Fibroblast of pulmonary artery (primary cell): ENCODE measurements at regions not wholly inside any gene's neighbourhood (a gene's known extent, or its start where the extent isn't known, plus 50 kb on each side); places are given as distances from the start of the nearest gene placed in this dataset.

Experiments used
- DNase-seq: peaks from one replicate; pipeline ENCODE4 v3.0.0-alpha.2; 2010; ENCODE audit warnings: low read depth
- H3K4me3 ChIP-seq: replicated peaks from 2 replicates; pipeline ENCODE4 v1.5.1; 2011; ENCODE audit warnings: low read depth, mild to moderate bottlenecking, control low read depth, low read length, moderate library complexity
- CTCF ChIP-seq: IDR thresholded peaks from 2 replicates; pipeline ENCODE4 v1.5.1; 2011; ENCODE audit warnings: mild to moderate bottlenecking, control low read depth, low read length, inconsistent platforms; ENCODE audit errors: missing control alignments

GRCh38 chr4:31043382-31044062 lies 323.4 kb downstream of the PCDH7 start:
- no peak overlapping the region for H3K4me3 ChIP-seq
- TF ChIP-seq CTCF, result no peak
- no peak for DNase-seq

DNA sequence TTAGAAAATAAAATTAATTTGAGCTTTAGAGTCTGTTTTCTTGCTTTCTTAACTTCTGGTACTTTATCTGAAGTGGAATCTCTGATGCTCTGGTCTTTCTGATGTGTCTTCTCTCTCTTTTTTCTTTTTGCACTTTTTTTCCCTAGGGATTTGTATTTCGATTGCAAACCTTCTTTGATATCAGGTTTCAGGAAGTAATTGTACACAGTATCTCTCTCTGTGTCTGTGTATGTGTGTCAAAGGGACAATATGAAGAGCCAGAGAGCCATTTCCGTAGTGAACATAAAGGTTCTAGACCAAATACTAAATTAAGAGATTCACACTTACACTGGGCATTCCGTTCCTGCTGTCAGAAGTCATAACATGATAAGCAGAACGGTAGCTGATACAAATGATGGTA lies 325.0 kb downstream of the PCDH7 start:
- DNase-seq, result no peak
- TF ChIP-seq CTCF, result no peak
- H3K4me3 ChIP-seq, result no peak overlapping the region

DNA sequence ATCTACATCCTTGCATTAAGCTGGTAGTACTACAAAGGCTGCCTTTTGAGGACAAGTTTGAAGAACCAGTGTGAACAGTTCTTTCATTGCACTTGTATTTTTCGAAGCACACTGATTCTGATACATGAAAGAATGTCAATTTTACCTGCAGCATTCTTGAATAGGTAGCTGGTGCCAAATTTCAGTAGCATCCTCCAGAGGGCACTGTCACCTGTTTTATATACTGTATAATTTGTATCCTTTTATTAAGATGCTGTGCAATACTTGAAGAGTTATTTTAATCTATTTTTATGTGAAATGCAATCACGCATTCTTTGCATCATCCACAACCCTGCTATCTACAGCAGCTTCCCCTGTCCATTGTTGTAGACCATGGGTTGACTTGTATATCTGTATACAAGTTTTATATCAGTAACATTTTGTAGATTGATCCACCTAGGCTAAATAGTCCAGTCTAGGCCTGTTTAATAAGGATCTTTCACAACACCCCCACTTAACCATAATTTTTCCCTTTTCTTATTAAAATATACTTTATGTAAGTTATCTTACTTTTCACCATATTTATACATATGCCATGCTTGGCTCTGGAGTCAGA lies 325.7 kb downstream of the PCDH7 start:
- peak; percentile 52 for DNase-seq
- TF ChIP-seq CTCF, result peak; percentile 58
- no peak overlapping the region for H3K4me3 ChIP-seq

DNA sequence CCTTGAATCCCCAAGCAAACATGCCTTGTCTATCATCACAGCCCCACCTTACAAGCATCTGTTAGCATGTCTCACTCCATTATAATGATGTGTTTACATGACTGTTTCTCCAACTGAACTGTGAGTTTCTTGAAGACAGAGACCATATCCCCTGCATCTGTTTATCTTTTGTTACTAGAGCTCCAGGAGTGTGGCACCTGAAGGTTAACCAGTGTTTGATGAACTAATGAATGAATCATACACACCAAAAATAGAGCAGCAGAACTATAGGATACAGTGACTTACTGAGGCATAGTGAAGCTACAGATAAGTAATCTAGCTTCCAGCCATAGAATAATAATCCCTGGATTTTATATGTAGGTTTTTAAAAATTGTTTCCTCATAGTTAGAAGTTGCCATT lies 331.0 kb downstream of the PCDH7 start:
- DNase-seq, result no peak
- no peak overlapping the region for H3K4me3 ChIP-seq
- no peak for TF ChIP-seq CTCF

- TF ChIP-seq CTCF, result no peak
- DNase-seq, result no peak
- no peak overlapping the region for H3K4me3 ChIP-seq
Observed at GRCh38 chr4:31051565-31051964, 331.4 kb downstream of the PCDH7 start.

- no peak for DNase-seq
- no peak overlapping the region for H3K4me3 ChIP-seq
- TF ChIP-seq CTCF, result no peak
Observed at GRCh38 chr4:31052519-31052918, 332.4 kb downstream of the PCDH7 start.

DNA sequence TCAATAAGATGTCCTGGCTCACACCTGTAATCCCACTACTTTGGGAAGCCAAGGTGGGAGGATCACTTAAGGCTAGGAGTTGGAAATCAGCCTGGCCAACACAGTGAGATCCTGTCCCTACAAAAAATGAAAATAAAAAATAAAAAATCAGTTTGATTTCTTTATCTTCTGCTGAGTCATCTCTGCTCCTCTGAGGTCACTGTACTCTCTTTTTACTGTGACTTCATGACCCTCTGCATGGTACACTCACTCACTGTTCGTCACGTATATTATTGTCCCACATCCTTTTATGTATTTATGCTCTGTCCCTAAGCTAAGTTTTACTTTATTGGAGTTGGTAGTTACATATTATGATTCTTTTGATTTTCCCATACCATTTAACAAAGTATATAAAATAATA lies 333.3 kb downstream of the PCDH7 start:
- no peak for TF ChIP-seq CTCF
- H3K4me3 ChIP-seq, result no peak overlapping the region
- no peak for DNase-seq
